ENCODE measurements at regions not wholly inside any gene's neighbourhood (a gene's known extent, or its start where the extent isn't known, plus 50 kb on each side); places are given as distances from the start of the nearest gene placed in this dataset.

GRCh38 chr2:239715606-239716005 lies 309.5 kb downstream of the NDUFA10 start:
- TF ChIP-seq CTCF (IDR thresholded peaks at IDR 0.05; ENCODE audit: unreplicated experiment in 3 of 3), result no peak
- H3K27me3 Mint-ChIP-seq (ENCODE audit: low read depth), result no peaks in the 10 kb centered on the region
- peaks cover 27% of the 10 kb centered on the region for H3K9me3 Mint-ChIP-seq
- peaks cover 25% of the 10 kb centered on the region for H3K4me1 Mint-ChIP-seq
- no peaks in the 10 kb centered on the region for H3K36me3 Mint-ChIP-seq (ENCODE audit: low read depth)
- H3K27ac Mint-ChIP-seq, result peak overlapping the region; percentile 22 to 62 (median 46)
- H3K4me3 Mint-ChIP-seq, result no peak overlapping the region

GRCh38 chr2:239715202-239715601 lies 309.9 kb downstream of the NDUFA10 start:
- Mint-ChIP-seq H3K9me3 (peaks cover 27% of the 10 kb centered on the region), H3K27me3 (ENCODE audit: low read depth) (no peaks in the 10 kb centered on the region), H3K36me3 (ENCODE audit: low read depth) (no peaks in the 10 kb centered on the region), H3K27ac (no peak overlapping the region), H3K4me3 (no peak overlapping the region), H3K4me1 (peaks cover 25% of the 10 kb centered on the region)
- TF ChIP-seq CTCF (IDR thresholded peaks at IDR 0.05; ENCODE audit: unreplicated experiment in 3 of 3), result no peak

GRCh38 chr2:239714116-239714515 lies 311.0 kb downstream of the NDUFA10 start:
- no peak overlapping the region for H3K4me3 Mint-ChIP-seq
- TF ChIP-seq CTCF (IDR thresholded peaks at IDR 0.05; ENCODE audit: unreplicated experiment in 3 of 3), result no peak
- peaks cover 27% of the 10 kb centered on the region for H3K9me3 Mint-ChIP-seq
- H3K36me3 Mint-ChIP-seq (ENCODE audit: low read depth), result no peaks in the 10 kb centered on the region
- no peak overlapping the region for H3K27ac Mint-ChIP-seq
- no peaks in the 10 kb centered on the region for H3K27me3 Mint-ChIP-seq (ENCODE audit: low read depth)
- H3K4me1 Mint-ChIP-seq, result peaks cover 25% of the 10 kb centered on the region

GRCh38 chr2:239712755-239713154 lies 311.9 kb upstream of the HDAC4 start:
- Mint-ChIP-seq H3K4me3 (no peak overlapping the region), H3K36me3 (ENCODE audit: low read depth) (no peaks in the 10 kb centered on the region), H3K4me1 (peaks cover 18% of the 10 kb centered on the region), H3K27me3 (ENCODE audit: low read depth) (no peaks in the 10 kb centered on the region), H3K9me3 (peaks cover 27% of the 10 kb centered on the region), H3K27ac (no peak overlapping the region)
- no peak for TF ChIP-seq CTCF (IDR thresholded peaks at IDR 0.05; ENCODE audit: unreplicated experiment in 3 of 3)

- no peak for TF ChIP-seq CTCF (IDR thresholded peaks at IDR 0.05; ENCODE audit: unreplicated experiment in 3 of 3)
- Mint-ChIP-seq H3K36me3 (ENCODE audit: low read depth) (no peaks in the 10 kb centered on the region), H3K4me1 (peaks cover 14% of the 10 kb centered on the region), H3K9me3 (peaks cover 27% of the 10 kb centered on the region), H3K27me3 (ENCODE audit: low read depth) (no peaks in the 10 kb centered on the region), H3K27ac (no peak overlapping the region), H3K4me3 (no peak overlapping the region)
Observed at GRCh38 chr2:239711911-239712570, 311.2 kb upstream of the HDAC4 start.

Data from nephron (organoid).